WTC11 (cell line): ENCODE measurements at regions not wholly inside any gene's neighbourhood (a gene's known extent, or its start where the extent isn't known, plus 50 kb on each side); places are given as distances from the start of the nearest gene placed in this dataset.

Experiments used
- ATAC-seq: fragments of 200-7000 bp; cut with Tn5 transposase; 2 replicates; pipeline ENCODE4 v1.10.0; 2021; ENCODE audit warnings: mild to moderate bottlenecking, moderate library complexity
- CTCF ChIA-PET: fragments of 300-600 bp; sonication (Branson Sonifier 250); formaldehyde crosslinking; loops from one replicate; lab custom pipeline; 2021; ENCODE audit warnings: antibody characterized with exemption; lab: Charles Lee
- POLR2A ChIA-PET: fragments of 350-600 bp; sonication (Branson Sonifier 250); formaldehyde crosslinking; loops from one replicate; lab custom pipeline; 2021; ENCODE audit warnings: antibody characterized with exemption; lab: Charles Lee
- DNase-seq: peaks from one replicate; pipeline ENCODE4 v3.0.0; 2021; ENCODE audit warnings: low spot score
- H3K27ac Mint-ChIP-seq: 2 replicates; pipeline ENCODE4 v1.8.0; 2021; ENCODE audit warnings: mixed read lengths
- H3K27me3 Mint-ChIP-seq: 2 replicates; pipeline ENCODE4 v1.8.0; 2021; ENCODE audit warnings: low read depth, mild to moderate bottlenecking, moderate library complexity, mixed read lengths
- H3K36me3 Mint-ChIP-seq: 2 replicates; pipeline ENCODE4 v1.8.0; 2021; ENCODE audit warnings: mixed read lengths
- H3K4me1 Mint-ChIP-seq: 2 replicates; pipeline ENCODE4 v1.8.0; 2022; ENCODE audit warnings: mixed read lengths
- H3K4me3 Mint-ChIP-seq: 2 replicates; pipeline ENCODE4 v1.8.0; 2021; ENCODE audit warnings: mild to moderate bottlenecking, moderate library complexity, mixed read lengths
- H3K9me3 Mint-ChIP-seq: 2 replicates; pipeline ENCODE4 v1.8.0; 2021; ENCODE audit warnings: mixed read lengths
- CREB1 ChIP-seq: sonication (generic); formaldehyde crosslinking; IDR thresholded peaks from 2 replicates; pipeline ENCODE4 v1.8.0; 2023; ENCODE audit warnings: mild to moderate bottlenecking, missing genetic modification reagents
- CREM ChIP-seq: sonication (generic); formaldehyde crosslinking; IDR thresholded peaks from 2 replicates; pipeline ENCODE4 v1.8.1; 2022; ENCODE audit warnings: mild to moderate bottlenecking, missing genetic modification reagents, moderate library complexity
- EMX1 ChIP-seq: fragments of 250-450 bp; sonication (Bioruptor Pico); IDR thresholded peaks from 2 replicates; pipeline ENCODE4 v1.8.0; 2021; ENCODE audit warnings: mild to moderate bottlenecking
- ESRRA ChIP-seq: sonication (generic); formaldehyde crosslinking; IDR thresholded peaks from 2 replicates; pipeline ENCODE4 v1.8.1; 2022; ENCODE audit warnings: mild to moderate bottlenecking, missing genetic modification reagents, borderline replicate concordance
- FOXK1 ChIP-seq: sonication (generic); formaldehyde crosslinking; IDR thresholded peaks from 2 replicates; pipeline ENCODE4 v1.8.0; 2022; ENCODE audit warnings: mild to moderate bottlenecking, moderate library complexity, missing genetic modification reagents
- IRF1 ChIP-seq: sonication (generic); formaldehyde crosslinking; IDR thresholded peaks from 2 replicates; pipeline ENCODE4 v1.8.0; 2023; ENCODE audit warnings: missing genetic modification reagents
- IRF2 ChIP-seq: sonication (generic); formaldehyde crosslinking; IDR thresholded peaks from 2 replicates; pipeline ENCODE4 v1.8.0; 2022; ENCODE audit warnings: low read depth, missing genetic modification reagents, borderline replicate concordance
- JUN ChIP-seq: sonication (generic); formaldehyde crosslinking; IDR thresholded peaks from 2 replicates; pipeline ENCODE4 v1.8.0; 2023; ENCODE audit warnings: mild to moderate bottlenecking, missing genetic modification reagents
- NFATC4 ChIP-seq: fragments of 250-450 bp; sonication (Bioruptor Pico); IDR thresholded peaks from 2 replicates; pipeline ENCODE4 v1.9.0; 2021; ENCODE audit warnings: mild to moderate bottlenecking
- NFE2L1 ChIP-seq: sonication (generic); formaldehyde crosslinking; IDR thresholded peaks from 2 replicates; pipeline ENCODE4 v1.8.1; 2023; ENCODE audit warnings: missing genetic modification reagents
- NFYB ChIP-seq: sonication (generic); formaldehyde crosslinking; conservative IDR thresholded peaks from 2 replicates; pipeline ENCODE4 v1.8.0; 2022; ENCODE audit warnings: low read depth, missing genetic modification reagents
- PREB ChIP-seq: sonication (generic); formaldehyde crosslinking; IDR thresholded peaks from 2 replicates; pipeline ENCODE4 v1.8.1; 2022; ENCODE audit warnings: mild to moderate bottlenecking, missing genetic modification reagents, moderate library complexity, borderline replicate concordance
- RORB ChIP-seq: fragments of 250-450 bp; sonication (Bioruptor Pico); IDR thresholded peaks from 2 replicates; pipeline ENCODE4 v1.9.0; 2021; ENCODE audit warnings: mild to moderate bottlenecking
- SMAD3 ChIP-seq: sonication (generic); formaldehyde crosslinking; IDR thresholded peaks from 2 replicates; pipeline ENCODE4 v1.8.0; 2022; ENCODE audit warnings: missing genetic modification reagents, mild to moderate bottlenecking, borderline replicate concordance
- SP1 ChIP-seq: sonication (generic); formaldehyde crosslinking; conservative IDR thresholded peaks from 2 replicates; pipeline ENCODE4 v1.8.1; 2022; ENCODE audit warnings: missing genetic modification reagents
- ZNF121 ChIP-seq: sonication (generic); formaldehyde crosslinking; IDR thresholded peaks from 2 replicates; pipeline ENCODE4 v1.8.0; 2023; ENCODE audit warnings: missing genetic modification reagents
- ZNF219 ChIP-seq: sonication (generic); formaldehyde crosslinking; IDR thresholded peaks from 2 replicates; pipeline ENCODE4 v1.8.0; 2023; ENCODE audit warnings: missing genetic modification reagents, mild to moderate bottlenecking, borderline replicate concordance
- ZNF317 ChIP-seq: sonication (generic); formaldehyde crosslinking; IDR thresholded peaks from 2 replicates; pipeline ENCODE4 v1.8.1; 2023; ENCODE audit warnings: low read depth, mild to moderate bottlenecking, moderate library complexity, missing genetic modification reagents, borderline replicate concordance
- ZNF416 ChIP-seq: fragments of 250-450 bp; sonication (Bioruptor Pico); IDR thresholded peaks from 2 replicates; pipeline ENCODE4 v1.9.0; 2021; ENCODE audit warnings: mild to moderate bottlenecking, inconsistent platforms
- ZNF671 ChIP-seq: fragments of 250-450 bp; sonication (Bioruptor Pico); IDR thresholded peaks from 2 replicates; pipeline ENCODE4 v1.8.0; 2021; ENCODE audit warnings: mild to moderate bottlenecking
- TF ChIP-seq, protein P1 (sequence below): fragments of 250-450 bp; sonication (Bioruptor Pico); IDR thresholded peaks from 2 replicates; pipeline ENCODE4 v1.9.0; 2021; ENCODE audit warnings: mild to moderate bottlenecking, borderline replicate concordance
- TF ChIP-seq, protein P2 (sequence below): fragments of 250-450 bp; sonication (Bioruptor Pico); IDR thresholded peaks from 2 replicates; pipeline ENCODE4 v1.9.0; 2021; ENCODE audit warnings: mild to moderate bottlenecking
- TF ChIP-seq, protein P3 (sequence below): sonication (generic); formaldehyde crosslinking; IDR thresholded peaks from 2 replicates; pipeline ENCODE4 v1.8.1; 2022; ENCODE audit warnings: low read depth, missing genetic modification reagents, borderline replicate concordance
- TF ChIP-seq, protein P4 (sequence below): sonication (generic); formaldehyde crosslinking; conservative IDR thresholded peaks from 2 replicates; pipeline ENCODE4 v1.8.1; 2022; ENCODE audit warnings: mild to moderate bottlenecking, missing genetic modification reagents

GRCh38 chr11:22069844-22070243 lies 123.0 kb upstream of the ANO5 start (continued):
- TF ChIP-seq IRF1 (CRISPR knock-in tag) (no peak), IRF2 (CRISPR knock-in tag) (no peak), ZNF671 (CRISPR knock-in tag) (no peak), FOXK1 (CRISPR knock-in tag) (no peak), ZNF121 (CRISPR knock-in tag) (no peak), ESRRA (CRISPR knock-in tag) (no peak)
- TF ChIP-seq, protein P1, sequence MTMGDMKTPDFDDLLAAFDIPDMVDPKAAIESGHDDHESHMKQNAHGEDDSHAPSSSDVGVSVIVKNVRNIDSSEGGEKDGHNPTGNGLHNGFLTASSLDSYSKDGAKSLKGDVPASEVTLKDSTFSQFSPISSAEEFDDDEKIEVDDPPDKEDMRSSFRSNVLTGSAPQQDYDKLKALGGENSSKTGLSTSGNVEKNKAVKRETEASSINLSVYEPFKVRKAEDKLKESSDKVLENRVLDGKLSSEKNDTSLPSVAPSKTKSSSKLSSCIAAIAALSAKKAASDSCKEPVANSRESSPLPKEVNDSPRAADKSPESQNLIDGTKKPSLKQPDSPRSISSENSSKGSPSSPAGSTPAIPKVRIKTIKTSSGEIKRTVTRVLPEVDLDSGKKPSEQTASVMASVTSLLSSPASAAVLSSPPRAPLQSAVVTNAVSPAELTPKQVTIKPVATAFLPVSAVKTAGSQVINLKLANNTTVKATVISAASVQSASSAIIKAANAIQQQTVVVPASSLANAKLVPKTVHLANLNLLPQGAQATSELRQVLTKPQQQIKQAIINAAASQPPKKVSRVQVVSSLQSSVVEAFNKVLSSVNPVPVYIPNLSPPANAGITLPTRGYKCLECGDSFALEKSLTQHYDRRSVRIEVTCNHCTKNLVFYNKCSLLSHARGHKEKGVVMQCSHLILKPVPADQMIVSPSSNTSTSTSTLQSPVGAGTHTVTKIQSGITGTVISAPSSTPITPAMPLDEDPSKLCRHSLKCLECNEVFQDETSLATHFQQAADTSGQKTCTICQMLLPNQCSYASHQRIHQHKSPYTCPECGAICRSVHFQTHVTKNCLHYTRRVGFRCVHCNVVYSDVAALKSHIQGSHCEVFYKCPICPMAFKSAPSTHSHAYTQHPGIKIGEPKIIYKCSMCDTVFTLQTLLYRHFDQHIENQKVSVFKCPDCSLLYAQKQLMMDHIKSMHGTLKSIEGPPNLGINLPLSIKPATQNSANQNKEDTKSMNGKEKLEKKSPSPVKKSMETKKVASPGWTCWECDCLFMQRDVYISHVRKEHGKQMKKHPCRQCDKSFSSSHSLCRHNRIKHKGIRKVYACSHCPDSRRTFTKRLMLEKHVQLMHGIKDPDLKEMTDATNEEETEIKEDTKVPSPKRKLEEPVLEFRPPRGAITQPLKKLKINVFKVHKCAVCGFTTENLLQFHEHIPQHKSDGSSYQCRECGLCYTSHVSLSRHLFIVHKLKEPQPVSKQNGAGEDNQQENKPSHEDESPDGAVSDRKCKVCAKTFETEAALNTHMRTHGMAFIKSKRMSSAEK (CRISPR knock-in tag): no peak
- TF ChIP-seq, all 79 proteins: peak for 0

DNA sequence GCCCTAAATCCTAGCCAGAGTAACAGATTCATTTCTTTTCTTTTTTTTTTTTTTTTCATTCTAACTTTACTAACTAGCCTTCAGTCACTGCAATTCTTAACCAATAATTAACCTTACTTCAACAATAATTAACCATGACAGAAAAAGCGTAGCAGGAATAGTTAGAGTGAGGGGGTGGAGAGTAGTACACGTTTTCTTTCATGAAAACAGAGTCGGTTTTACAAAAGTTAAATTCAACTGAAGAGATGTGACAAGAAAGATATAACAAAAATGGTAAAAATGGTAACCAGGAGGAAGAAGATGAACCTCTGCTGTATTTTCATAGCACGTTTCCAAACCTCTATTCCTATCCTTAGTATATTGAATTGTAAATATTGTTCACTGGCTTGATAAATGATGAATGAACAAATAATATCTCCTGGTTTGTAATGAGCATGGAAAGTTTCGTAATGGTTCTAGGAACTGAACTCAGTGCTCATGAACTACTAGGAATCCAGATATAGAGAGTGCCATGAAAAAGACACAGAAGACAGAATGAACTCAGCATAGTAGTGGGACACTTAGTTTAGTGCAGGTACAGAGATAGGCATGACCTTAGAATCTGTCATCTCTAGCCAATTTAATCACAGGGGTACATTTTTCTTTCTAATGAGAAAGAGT lies 116.5 kb upstream of the ANO5 start:
- POLR2A ChIA-PET: no interaction called here
- H3K27me3 Mint-ChIP-seq: no peaks in the 10 kb centered on the region
- ATAC-seq: no peak
- TF ChIP-seq NFE2L1 (no peak), PREB (no peak), NFATC4 (no peak), ZNF219 (CRISPR knock-in tag) (no peak), EMX1 (CRISPR knock-in tag) (no peak), CREB1 (CRISPR knock-in tag) (no peak), ZNF416 (CRISPR knock-in tag) (no peak), RORB (no peak), IRF1 (CRISPR knock-in tag) (no peak)
- TF ChIP-seq, all 79 proteins: peak for 0
- Mint-ChIP-seq H3K27ac (no peak overlapping the region), H3K4me3 (no peak overlapping the region), H3K36me3 (no peaks in the 10 kb centered on the region), H3K4me1 (no peaks in the 10 kb centered on the region), H3K9me3 (no peaks in the 10 kb centered on the region; the same call in 1 of the 2 replicates)
- DNase-seq: no peak
- CTCF ChIA-PET: no interaction called here

- peaks cover 7% of the 10 kb centered on the region for H3K9me3 Mint-ChIP-seq
- ChIA-PET CTCF (no interaction called here), POLR2A (no interaction called here)
- no peaks in the 10 kb centered on the region for H3K4me1 Mint-ChIP-seq
- no peak overlapping the region for H3K4me3 Mint-ChIP-seq
- H3K27me3 Mint-ChIP-seq: no peaks in the 10 kb centered on the region
- no peak for DNase-seq
- no peaks in the 10 kb centered on the region for H3K36me3 Mint-ChIP-seq
- H3K27ac Mint-ChIP-seq: no peak overlapping the region
- no peak for ATAC-seq
- no peak for TF ChIP-seq FOXK1 (CRISPR knock-in tag)
- TF ChIP-seq JUN (CRISPR knock-in tag): no peak
- TF ChIP-seq, protein P2, sequence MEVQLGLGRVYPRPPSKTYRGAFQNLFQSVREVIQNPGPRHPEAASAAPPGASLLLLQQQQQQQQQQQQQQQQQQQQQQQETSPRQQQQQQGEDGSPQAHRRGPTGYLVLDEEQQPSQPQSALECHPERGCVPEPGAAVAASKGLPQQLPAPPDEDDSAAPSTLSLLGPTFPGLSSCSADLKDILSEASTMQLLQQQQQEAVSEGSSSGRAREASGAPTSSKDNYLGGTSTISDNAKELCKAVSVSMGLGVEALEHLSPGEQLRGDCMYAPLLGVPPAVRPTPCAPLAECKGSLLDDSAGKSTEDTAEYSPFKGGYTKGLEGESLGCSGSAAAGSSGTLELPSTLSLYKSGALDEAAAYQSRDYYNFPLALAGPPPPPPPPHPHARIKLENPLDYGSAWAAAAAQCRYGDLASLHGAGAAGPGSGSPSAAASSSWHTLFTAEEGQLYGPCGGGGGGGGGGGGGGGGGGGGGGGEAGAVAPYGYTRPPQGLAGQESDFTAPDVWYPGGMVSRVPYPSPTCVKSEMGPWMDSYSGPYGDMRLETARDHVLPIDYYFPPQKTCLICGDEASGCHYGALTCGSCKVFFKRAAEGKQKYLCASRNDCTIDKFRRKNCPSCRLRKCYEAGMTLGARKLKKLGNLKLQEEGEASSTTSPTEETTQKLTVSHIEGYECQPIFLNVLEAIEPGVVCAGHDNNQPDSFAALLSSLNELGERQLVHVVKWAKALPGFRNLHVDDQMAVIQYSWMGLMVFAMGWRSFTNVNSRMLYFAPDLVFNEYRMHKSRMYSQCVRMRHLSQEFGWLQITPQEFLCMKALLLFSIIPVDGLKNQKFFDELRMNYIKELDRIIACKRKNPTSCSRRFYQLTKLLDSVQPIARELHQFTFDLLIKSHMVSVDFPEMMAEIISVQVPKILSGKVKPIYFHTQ (CRISPR knock-in tag): no peak
- TF ChIP-seq SP1 (CRISPR knock-in tag): no peak
- TF ChIP-seq NFYB (CRISPR knock-in tag): no peak
- TF ChIP-seq, protein P3, sequence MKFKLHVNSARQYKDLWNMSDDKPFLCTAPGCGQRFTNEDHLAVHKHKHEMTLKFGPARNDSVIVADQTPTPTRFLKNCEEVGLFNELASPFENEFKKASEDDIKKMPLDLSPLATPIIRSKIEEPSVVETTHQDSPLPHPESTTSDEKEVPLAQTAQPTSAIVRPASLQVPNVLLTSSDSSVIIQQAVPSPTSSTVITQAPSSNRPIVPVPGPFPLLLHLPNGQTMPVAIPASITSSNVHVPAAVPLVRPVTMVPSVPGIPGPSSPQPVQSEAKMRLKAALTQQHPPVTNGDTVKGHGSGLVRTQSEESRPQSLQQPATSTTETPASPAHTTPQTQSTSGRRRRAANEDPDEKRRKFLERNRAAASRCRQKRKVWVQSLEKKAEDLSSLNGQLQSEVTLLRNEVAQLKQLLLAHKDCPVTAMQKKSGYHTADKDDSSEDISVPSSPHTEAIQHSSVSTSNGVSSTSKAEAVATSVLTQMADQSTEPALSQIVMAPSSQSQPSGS (CRISPR knock-in tag): no peak
- TF ChIP-seq SMAD3 (CRISPR knock-in tag): no peak
- TF ChIP-seq ZNF317 (CRISPR knock-in tag): no peak
- TF ChIP-seq CREM (CRISPR knock-in tag): no peak
- TF ChIP-seq, protein P4, sequence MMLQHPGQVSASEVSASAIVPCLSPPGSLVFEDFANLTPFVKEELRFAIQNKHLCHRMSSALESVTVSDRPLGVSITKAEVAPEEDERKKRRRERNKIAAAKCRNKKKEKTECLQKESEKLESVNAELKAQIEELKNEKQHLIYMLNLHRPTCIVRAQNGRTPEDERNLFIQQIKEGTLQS (CRISPR knock-in tag): no peak
- no peak for TF ChIP-seq NFATC4
These were observed 114.8 kb upstream of the ANO5 start for GRCh38 chr11:22078063-22078462.
